Breast epithelium (tissue), 4 donors: ENCODE measurements at regions not wholly inside any gene's neighbourhood (a gene's known extent, or its start where the extent isn't known, plus 50 kb on each side); places are given as distances from the start of the nearest gene placed in this dataset.

Experiments used
- DNase-seq, 2 donors: peaks; one replicate each; pipeline ENCODE4 v3.0.0-alpha.2; 2019; ENCODE audit warnings: low spot score in 2 of 2
- H3K27ac ChIP-seq, 2 donors: fragments of 200-600 bp; sonication (generic) in 1 of 2; one replicate each; pipeline ENCODE4 v1.5.1; 2016 to 2019; ENCODE audit warnings: mild to moderate bottlenecking in 1 of 2
- H3K27me3 ChIP-seq, 2 donors: fragments of 200-600 bp; sonication (generic) in 1 of 2; one replicate each; pipeline versions ENCODE4 v1.5.1 to v1.6.0; 2017 to 2019; ENCODE audit warnings: control low read depth in 1 of 2, mild to moderate bottlenecking in 1 of 2
- H3K36me3 ChIP-seq: fragments of 200-600 bp; one replicate; pipeline ENCODE4 v1.5.1; 2019
- H3K4me1 ChIP-seq, 2 donors: fragments of 200-600 bp; sonication (generic); one replicate each; pipeline ENCODE4 v1.5.1; 2016 to 2019; ENCODE audit warnings: control low read depth in 1 of 2
- H3K4me3 ChIP-seq, 3 donors: fragments of 200-600 bp; sonication (generic); 1 replicate in 2 of 3; 2 replicates in 1 of 3; pipeline ENCODE4 v1.5.1; 2016 to 2019; ENCODE audit warnings: mild to moderate bottlenecking in 3 of 3, moderate library complexity in 2 of 3
- H3K9me3 ChIP-seq, 2 donors: fragments of 200-600 bp; sonication (generic) in 1 of 2; one replicate each; pipeline ENCODE4 v1.5.1; 2016 to 2019; ENCODE audit warnings: control low read depth in 1 of 2
- CTCF ChIP-seq, 3 donors: fragments of 450-650 bp; IDR thresholded peaks; one replicate each; pipeline ENCODE4 v1.5.1; 2016 to 2017; ENCODE audit warnings: antibody characterized with exemption in 3 of 3, mild to moderate bottlenecking in 3 of 3, moderate library complexity in 3 of 3
- POLR2A ChIP-seq: fragments of 450-650 bp; IDR thresholded peaks from one replicate; pipeline ENCODE4 v1.6.1; 2016; ENCODE audit warnings: antibody characterized with exemption, mild to moderate bottlenecking, moderate library complexity
- POLR2AphosphoS5 ChIP-seq, 3 donors: sonication (generic); formaldehyde crosslinking; IDR thresholded peaks; one replicate each; pipeline ENCODE4 v1.6.1; 2017; ENCODE audit warnings: antibody characterized with exemption in 3 of 3
- intact Hi-C: fragments of 100-400 bp; cut with DNase I; formaldehyde crosslinking; loops from one replicate; pipeline ENCODE4 v1.15.1; 2023; ENCODE audit warnings: low total_unique reads

GRCh38 chr2:71905205-71905604 is 242.5 kb downstream of the CYP26B1 start:
- H3K27me3 ChIP-seq, result peaks cover 0 to 3% of the 10 kb centered on the region in 2 donors
- H3K9me3 ChIP-seq, result peaks cover 2 to 11% of the 10 kb centered on the region in 2 donors
- H3K27ac ChIP-seq, result no peak overlapping the region
- no peak for DNase-seq
- no peak overlapping the region for H3K4me3 ChIP-seq
- TF ChIP-seq POLR2A, result no peak
- TF ChIP-seq POLR2AphosphoS5 (IDR thresholded peaks at IDR 0.05), result no peak
- TF ChIP-seq CTCF (IDR thresholded peaks at IDR 0.05), result no peak
- H3K36me3 ChIP-seq, result no peaks in the 10 kb centered on the region
- no peaks in the 10 kb centered on the region for H3K4me1 ChIP-seq
- intact Hi-C loops, result no loop called here

- Histone ChIP-seq H3K27me3 (peaks cover 0 to 7% of the 10 kb centered on the region in 2 donors), H3K36me3 (no peaks in the 10 kb centered on the region), H3K4me3 (no peak overlapping the region), H3K9me3 (no peaks in the 10 kb centered on the region), H3K4me1 (no peaks in the 10 kb centered on the region), H3K27ac (no peak overlapping the region)
- DNase-seq, result no peak
- intact Hi-C loops, result no loop called here
- TF ChIP-seq POLR2AphosphoS5 (IDR thresholded peaks at IDR 0.05), result no peak
- no peak for TF ChIP-seq CTCF (IDR thresholded peaks at IDR 0.05)
- TF ChIP-seq POLR2A, result no peak
Measured at GRCh38 chr2:71903841-71904240, 243.8 kb downstream of the CYP26B1 start.

- intact Hi-C loops, result no loop called here
- Histone ChIP-seq H3K36me3 (no peaks in the 10 kb centered on the region), H3K4me3 (no peak overlapping the region), H3K27me3 (peaks cover 0 to 4% of the 10 kb centered on the region in 2 donors), H3K9me3 (no peaks in the 10 kb centered on the region), H3K27ac (no peak overlapping the region), H3K4me1 (no peaks in the 10 kb centered on the region)
- TF ChIP-seq CTCF (IDR thresholded peaks at IDR 0.05), result no peak
- TF ChIP-seq POLR2AphosphoS5 (IDR thresholded peaks at IDR 0.05), result no peak
- TF ChIP-seq POLR2A, result no peak
- no peak for DNase-seq
Measured at GRCh38 chr2:71901466-71901865, 246.2 kb downstream of the CYP26B1 start.

- Histone ChIP-seq H3K36me3 (no peaks in the 10 kb centered on the region), H3K4me3 (no peak overlapping the region), H3K27me3 (peaks cover 0 to 4% of the 10 kb centered on the region in 2 donors), H3K27ac (no peak overlapping the region), H3K4me1 (no peaks in the 10 kb centered on the region), H3K9me3 (no peaks in the 10 kb centered on the region)
- no peak for DNase-seq
- TF ChIP-seq CTCF (IDR thresholded peaks at IDR 0.05), result no peak
- no peak for TF ChIP-seq POLR2AphosphoS5 (IDR thresholded peaks at IDR 0.05)
- TF ChIP-seq POLR2A, result no peak
- intact Hi-C loops, result no loop called here
Measured at GRCh38 chr2:71898851-71899681, 248.6 kb downstream of the CYP26B1 start.

- Histone ChIP-seq H3K27ac (no peak overlapping the region), H3K9me3 (no peaks in the 10 kb centered on the region), H3K36me3 (no peaks in the 10 kb centered on the region), H3K4me3 (no peak overlapping the region), H3K4me1 (no peaks in the 10 kb centered on the region), H3K27me3 (peaks cover 0 to 4% of the 10 kb centered on the region in 2 donors)
- TF ChIP-seq POLR2AphosphoS5 (IDR thresholded peaks at IDR 0.05) (no peak), POLR2A (no peak)
- intact Hi-C loops, result no loop called here
- DNase-seq, result no peak
Measured at GRCh38 chr2:71898375-71898774, 249.3 kb downstream of the CYP26B1 start.
